HG02759 (cell line): ENCODE measurements at regions not wholly inside any gene's neighbourhood (a gene's known extent, or its start where the extent isn't known, plus 50 kb on each side); places are given as distances from the start of the nearest gene placed in this dataset.
"Not testable (repeated sequence)": the region's sequence is repeated elsewhere in the genome, so short reads cannot be mapped to it uniquely, and the experiment has no call there.

Experiments used
- ATAC-seq: cut with Tn5 transposase; IDR thresholded peaks from one replicate; pipeline ENCODE4 v1.9.1; 2021; ENCODE audit warnings: mild to moderate bottlenecking, moderate library complexity; ENCODE audit not compliant: unreplicated experiment

DNA sequence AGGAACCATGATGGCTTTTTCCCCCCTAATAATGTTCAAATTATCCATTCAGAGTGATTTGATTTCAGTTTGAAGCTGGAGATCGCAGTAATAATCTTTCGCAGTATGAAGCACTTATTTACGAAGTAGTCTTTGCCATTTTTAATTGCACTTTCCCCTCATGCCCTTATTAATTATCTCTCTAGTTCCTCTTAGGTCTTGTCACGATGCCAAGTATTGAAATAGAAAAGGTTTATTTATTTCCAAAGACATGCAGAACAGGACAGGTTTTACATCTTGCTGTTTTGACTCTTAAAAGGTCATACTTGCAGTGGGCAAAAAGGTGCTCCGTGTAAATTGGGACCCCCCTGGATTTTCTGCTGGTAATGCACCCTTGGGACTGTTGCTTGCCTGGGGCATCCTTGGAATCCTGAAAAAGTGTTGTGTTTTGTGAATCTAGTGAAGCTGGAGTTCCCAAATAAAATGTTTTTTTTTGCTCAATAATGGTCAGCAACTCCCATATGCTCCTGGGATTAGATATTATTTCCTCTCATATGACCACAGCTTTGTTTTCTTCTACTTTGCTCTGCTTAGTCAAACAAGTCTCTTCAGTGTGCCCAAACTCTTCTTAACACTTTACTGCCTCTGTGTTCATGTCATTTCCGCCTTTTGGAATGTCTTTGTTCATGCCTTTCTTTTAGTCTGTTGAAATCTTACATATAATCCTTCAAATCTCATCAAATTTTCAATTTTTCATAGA lies 278.3 kb downstream of the TMEM38B start:
- ATAC-seq, result no peak

- no peak for ATAC-seq
Observed at GRCh38 chr9:105973951-105974351, 279.6 kb downstream of the TMEM38B start.

DNA sequence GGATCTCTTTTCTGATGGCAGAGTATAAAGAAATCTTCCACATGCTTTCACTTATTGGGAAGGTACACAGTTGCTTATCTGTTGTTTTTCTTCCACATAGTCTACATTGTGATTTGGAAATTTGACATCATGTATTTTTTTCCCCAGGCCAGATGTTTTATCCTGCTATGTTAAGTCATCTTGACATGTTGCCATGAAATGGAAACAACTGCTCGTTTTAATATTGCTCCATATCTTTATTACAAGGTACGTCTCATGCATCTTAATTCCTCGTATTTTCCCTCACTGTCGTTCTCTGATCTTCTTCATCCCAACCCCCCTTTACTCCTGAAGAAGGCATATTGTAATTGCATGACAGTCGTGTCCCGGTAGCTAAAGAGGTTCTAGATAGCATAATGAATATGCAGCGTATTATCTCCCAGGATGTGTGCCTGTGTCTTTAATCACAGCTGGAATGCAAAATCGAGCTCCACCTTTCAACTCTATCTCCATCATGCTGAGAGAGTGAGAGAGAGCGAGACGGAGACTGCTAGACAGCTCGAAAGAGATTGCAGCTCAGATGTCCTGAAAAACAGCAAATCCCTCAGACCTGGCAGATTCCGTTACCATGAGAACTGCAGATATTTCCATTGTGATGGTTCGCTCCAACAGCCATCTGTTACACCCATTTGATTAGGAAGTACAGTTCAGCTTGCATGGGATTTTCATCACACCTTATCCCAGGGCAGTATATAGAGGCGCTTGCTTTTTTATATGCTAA lies 281.7 kb downstream of the TMEM38B start:
- ATAC-seq, result no peak

DNA sequence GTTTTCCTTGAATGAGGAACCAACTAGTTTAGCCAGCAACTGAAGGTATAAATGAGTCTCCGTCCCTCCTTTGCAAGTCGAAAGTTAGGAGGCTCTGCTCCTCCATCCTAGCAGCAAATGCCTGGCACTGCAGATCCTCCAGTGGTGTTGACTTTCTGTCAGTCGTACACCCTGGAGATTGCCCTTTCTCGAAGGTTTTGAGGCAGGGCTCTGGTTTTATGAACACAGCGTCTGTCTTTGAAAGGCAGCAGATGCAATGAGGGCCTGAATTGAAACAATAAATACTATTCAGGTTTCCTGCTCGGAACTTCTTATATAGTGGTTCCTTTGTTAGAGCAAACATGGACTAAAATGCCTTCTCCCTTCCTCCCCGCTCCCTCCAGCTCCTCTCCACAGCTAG lies 284.0 kb downstream of the TMEM38B start:
- ATAC-seq, result no peak

DNA sequence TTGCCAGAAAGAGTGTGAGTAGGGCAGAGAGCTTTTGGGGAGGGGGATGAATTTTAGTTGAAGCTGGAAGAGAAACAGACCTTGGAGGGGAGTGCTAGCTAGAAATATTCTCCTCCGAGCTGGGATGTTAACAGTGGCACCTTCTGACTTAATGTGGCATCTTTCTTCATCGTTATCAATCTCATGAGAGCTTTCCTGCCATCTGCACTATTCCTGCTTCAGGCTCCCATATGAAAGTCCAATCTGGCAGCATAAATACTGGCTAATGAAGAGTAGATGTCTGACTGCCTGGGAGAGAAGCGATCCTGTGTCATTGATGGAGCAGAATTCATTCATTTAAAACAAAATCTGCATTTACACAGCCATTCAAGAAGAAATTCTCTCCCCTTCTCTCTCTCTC lies 284.5 kb downstream of the TMEM38B start:
- ATAC-seq, result no peak

DNA sequence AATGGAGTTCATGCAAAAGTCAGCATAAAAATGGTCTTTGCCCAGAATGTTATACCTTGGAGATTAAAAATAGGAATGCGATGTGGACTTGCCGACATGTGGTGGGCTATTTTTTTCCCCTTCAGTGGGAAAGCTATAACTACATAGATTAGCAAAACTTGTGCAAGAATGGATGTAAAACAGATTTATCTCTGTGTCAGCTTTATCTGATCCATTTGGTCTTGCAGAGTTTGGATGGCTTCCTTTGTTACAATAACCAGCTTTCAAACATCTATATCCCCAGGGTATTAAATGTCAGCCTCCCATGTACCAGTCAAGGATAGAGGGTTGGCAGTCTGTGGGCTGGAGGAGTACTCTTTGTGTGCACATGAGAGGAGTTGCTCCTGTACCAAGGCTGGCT lies 284.9 kb downstream of the TMEM38B start:
- no peak for ATAC-seq

DNA sequence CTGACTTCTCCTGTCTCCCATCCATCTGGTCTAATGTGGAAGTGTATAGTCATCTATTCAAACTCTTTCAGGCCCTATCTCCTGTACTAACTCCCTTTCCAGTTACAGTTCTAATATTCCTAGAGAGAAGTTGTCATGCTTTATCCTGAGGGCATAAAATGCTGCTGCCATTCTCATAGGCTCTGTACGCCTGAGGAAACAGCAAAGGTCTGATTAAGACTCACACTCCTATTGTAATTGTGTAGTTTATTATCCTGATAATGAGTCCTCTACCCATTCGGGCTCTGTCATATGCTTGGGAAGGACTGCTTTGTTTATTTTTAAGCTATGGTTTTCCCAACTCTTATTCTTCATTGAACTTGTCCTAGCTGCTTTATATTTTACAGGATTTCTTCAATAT lies 290.4 kb downstream of the TMEM38B start:
- no peak for ATAC-seq

- no peak for ATAC-seq
Observed at GRCh38 chr9:105993116-105993854, 298.9 kb downstream of the TMEM38B start.

DNA sequence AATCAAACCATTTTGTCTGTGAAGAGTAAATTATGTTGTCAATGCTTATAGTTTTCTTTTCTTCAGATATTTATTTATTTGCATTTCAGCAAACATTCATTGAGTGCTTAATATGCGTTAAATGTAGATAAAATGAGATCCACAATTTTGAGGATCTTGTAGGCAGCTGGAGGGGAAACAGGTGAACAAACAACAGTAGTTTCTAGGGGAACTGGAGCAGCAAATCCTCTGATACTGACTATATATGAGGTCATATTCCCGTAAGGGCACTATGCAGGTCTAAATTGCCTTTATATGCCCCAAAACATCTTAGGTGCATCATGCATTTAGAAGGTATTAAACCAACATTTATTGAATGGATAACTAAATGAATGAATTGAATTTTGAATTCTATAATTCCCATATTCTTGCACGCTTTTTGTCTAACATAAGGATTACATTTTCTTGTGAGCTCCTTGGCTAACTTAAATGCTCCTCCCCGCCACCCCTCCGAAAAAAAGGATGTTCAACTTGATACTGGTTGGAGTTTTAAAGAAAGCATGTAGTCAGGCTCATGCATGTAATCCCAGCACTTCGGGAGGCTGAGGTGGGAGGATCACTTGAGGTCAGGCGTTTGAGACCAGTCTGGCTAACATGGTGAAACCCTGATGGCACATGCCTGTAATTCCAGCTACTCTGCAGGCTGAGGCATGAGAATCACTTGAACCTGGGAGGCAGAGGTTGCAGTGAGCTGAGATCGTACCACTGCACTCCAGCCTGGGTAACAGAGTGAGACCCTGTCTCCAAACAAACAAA lies 299.8 kb downstream of the TMEM38B start:
- ATAC-seq, result no peak

DNA sequence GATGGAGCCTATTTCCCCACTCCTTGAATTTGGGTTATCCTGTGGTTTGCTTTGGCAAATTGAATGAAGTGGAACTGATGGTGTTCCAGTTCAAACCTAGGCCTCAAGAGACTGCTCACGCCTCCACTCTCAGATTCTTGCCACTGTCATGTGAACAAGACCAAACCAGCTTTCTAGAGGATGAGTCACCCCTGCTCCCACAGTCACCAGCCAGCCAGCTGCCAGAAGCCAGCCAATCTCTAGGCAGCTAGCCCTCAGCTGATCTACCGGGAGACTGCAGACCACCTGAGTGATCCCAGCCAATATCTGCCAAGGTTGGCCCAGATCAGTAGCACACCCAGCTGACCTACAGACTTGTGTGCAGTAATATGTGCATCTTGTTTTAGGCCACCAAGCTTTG lies 300.6 kb downstream of the TMEM38B start:
- ATAC-seq, result no peak

DNA sequence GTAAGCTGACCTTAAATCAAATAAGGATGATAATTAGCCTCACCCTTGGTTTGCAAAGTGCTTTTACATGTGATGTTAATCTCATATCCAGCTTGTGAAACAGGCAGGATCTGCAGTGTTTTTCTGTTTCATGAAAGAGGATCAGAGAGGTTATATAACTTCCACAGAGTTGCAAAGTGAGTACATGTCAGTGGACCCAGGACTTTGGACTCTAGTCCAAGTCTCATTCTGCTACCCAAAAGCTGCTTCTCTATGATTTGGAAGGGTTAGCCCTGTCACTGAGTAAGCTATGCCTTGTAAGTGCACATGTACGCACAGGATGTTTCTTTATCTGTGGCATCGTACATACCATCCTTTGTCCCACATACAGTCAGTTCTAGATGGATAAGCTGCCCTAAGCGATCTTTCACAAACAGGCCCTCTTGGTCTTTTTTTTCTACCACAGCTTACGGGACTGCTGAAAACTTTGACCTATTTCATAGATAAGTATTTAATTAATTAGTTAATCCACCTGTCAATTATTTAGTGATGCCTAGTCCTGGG lies 322.9 kb downstream of the TMEM38B start:
- no peak for ATAC-seq

GRCh38 chr9:106019039-106019680 lies 324.8 kb downstream of the TMEM38B start:
- ATAC-seq, result no peak

- ATAC-seq, result no peak
Observed at GRCh38 chr9:106019702-106020101, 325.4 kb downstream of the TMEM38B start.

DNA sequence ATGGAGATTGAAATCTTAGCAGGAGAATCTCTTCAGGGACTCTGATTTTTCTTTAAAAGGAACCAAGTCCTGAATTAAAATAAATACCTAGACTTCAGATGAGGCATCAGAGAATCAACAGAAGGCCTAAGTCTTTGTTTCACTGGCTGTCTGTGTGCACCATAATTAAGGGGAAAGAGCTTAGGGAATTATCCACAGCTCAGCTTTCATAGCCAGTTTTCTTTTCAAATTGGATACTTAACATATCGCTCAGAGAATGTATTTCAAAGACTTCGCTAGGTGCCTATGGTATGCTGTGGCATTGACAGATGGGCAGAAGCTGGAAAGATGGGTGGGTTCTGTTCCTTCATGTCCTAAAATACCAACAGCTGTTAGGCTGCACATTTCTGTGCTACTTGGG lies 325.8 kb downstream of the TMEM38B start:
- ATAC-seq, result no peak

DNA sequence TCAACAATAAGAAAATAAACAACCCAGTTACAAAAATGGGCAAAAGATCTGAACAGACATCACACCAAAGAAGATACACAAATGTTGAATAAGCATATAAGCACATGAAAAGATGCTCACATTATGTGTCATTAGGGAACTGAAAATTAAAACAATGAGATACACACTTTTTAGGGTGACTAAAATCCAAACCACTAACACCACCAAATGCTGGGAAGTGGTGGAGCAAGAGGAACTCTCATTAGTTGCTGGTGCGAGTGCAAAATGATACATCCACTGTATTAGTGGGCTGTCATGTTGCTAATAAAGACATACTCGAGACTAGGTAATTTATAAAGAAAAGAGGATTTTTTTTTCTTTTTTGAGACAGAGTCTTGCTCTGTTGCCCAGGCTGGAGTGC lies 329.1 kb downstream of the TMEM38B start:
- ATAC-seq, result no peak

DNA sequence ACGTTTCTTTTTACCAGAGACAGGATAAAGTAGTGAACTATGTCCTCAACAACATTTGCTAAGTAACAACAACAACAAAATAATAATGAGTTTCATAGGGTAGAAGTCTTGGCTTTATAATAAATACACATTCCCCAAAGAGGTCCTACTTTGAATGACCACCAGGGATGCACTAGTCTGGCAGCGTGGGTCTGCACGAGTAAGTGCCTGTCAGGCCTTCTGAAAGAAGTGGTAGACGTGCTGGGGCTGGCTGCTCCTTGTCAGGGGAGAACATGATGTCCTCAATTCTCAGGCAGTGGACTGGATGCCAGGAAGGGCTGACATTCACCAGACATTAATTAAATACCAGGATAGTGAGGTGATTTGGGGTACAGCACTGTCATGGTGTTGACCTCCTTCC lies 331.1 kb downstream of the TMEM38B start:
- no peak for ATAC-seq

GRCh38 chr9:106030146-106030545 lies 335.8 kb downstream of the TMEM38B start:
- ATAC-seq, result not testable (repeated sequence)

DNA sequence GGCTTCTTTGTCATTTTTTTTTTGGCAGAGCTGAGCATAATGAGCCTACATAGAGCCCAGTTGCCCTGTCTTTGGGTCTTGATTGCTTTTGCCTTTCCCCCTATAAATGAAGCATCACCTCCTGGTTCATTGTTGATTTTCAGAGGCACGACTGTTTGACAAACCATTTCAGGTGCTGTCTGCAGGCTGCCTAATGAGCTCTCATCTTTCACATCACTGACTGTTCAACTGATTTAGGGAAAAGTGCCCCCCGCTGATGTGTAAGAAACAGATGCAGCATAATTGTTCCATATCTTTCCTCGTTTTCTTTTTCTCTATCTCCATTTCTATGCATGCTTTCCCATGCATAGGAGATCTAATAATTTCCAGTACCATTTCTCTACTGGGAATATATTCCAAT lies 338.6 kb downstream of the TMEM38B start:
- no peak for ATAC-seq

DNA sequence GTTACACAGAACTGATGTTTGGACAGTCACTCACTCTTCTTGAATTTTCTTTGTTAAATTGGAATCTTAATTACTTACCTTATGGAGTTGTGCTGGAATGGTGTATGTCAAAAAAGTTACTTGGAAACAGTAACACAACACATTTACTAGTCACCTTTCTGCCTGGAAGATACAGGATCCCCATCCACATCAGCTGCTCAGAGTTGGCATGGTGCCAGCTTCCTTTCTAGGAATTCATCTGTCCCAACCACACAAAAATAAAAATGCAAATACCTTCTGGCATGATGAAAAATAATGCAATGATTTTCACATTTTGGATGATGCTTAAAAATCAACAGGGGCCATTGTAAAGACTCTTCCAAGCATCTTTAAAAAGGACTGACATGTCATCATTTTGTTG lies 341.5 kb downstream of the TMEM38B start:
- ATAC-seq, result no peak

DNA sequence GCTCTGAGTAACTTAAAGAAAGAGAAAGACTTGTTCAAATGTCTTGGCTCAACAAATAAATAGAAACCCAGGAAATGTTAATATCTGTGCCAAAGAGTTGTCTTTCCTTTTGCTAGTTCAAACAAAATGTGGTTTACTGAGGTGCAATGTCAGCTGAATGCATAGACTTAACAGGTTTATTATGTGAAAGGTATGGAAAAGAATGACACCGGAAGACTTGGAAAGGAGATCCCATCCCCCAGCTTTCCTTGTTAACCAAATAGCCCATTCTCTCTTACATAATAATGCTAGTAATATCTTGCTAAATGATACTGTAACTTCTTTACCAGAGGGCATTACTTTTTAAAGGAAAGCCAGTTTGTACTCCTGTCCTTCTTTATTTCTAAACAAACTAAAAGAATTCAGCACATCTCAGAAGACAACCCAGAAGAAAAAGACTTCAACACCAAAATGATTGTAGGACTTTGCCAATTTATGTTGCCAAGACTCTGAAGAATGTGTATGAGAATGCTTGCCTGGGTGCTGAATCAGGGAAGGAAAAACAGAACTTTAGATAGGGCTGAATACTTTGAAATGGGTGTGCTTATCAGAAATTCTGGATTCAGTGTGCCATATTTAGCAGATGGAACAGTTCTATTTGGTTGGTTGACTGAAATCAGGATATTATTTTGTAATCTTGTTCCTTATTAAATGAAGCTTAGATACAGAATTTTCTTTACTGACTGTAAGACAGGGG lies 344.1 kb downstream of the TMEM38B start:
- no peak for ATAC-seq
